SKM-1 (cell line): ENCODE measurements at regions not wholly inside any gene's neighbourhood (a gene's known extent, or its start where the extent isn't known, plus 50 kb on each side); places are given as distances from the start of the nearest gene placed in this dataset.
A peak's percentile ranks its signal among the peaks of the same experiment; 100 is the strongest.

Experiments
- DNase-seq: peaks from one replicate; lab custom pipeline; 2025; ENCODE audit not compliant: unreplicated experiment; lab: John Stamatoyannopoulos, UW

GRCh38 chr1:75984781-75985180, 52.6 kb upstream of the ASB17 start:
- no peak for DNase-seq

- DNase-seq = no peak
Observed at GRCh38 chr1:75985827-75986226, 53.6 kb upstream of the ASB17 start.

GRCh38 chr1:75986478-75986877, 54.3 kb upstream of the ASB17 start:
- DNase-seq = no peak

- DNase-seq = no peak
Observed at GRCh38 chr1:75989121-75989520, 56.9 kb upstream of the ASB17 start.

- no peak for DNase-seq
Observed at GRCh38 chr1:75990686-75991085, 58.5 kb upstream of the ASB17 start.

- DNase-seq = peak; percentile 14
Observed at GRCh38 chr1:75991497-75992114, 59.4 kb upstream of the ASB17 start.

GRCh38 chr1:75992312-75992711, 60.1 kb upstream of the ASB17 start:
- DNase-seq = no peak

- no peak for DNase-seq
Observed at GRCh38 chr1:75993661-75994060, 61.5 kb upstream of the ASB17 start.

GRCh38 chr1:75996196-75996595, 64.0 kb upstream of the ASB17 start:
- DNase-seq = no peak

GRCh38 chr1:75999034-75999433, 66.8 kb upstream of the ASB17 start:
- DNase-seq = no peak

GRCh38 chr1:76003946-76004345, 70.6 kb upstream of the ST6GALNAC3 start:
- no peak for DNase-seq

GRCh38 chr1:76005765-76006164, 68.8 kb upstream of the ST6GALNAC3 start:
- no peak for DNase-seq

GRCh38 chr1:76006234-76006633, 68.3 kb upstream of the ST6GALNAC3 start:
- no peak for DNase-seq

- no peak for DNase-seq
Observed at GRCh38 chr1:76010802-76011201, 63.7 kb upstream of the ST6GALNAC3 start.

- DNase-seq = no peak
Observed at GRCh38 chr1:76012341-76013205, 62.0 kb upstream of the ST6GALNAC3 start.

GRCh38 chr1:76013206-76013581, 61.4 kb upstream of the ST6GALNAC3 start:
- DNase-seq = no peak

- DNase-seq = no peak
Observed at GRCh38 chr1:76015478-76016103, 59.0 kb upstream of the ST6GALNAC3 start.

- DNase-seq = no peak
Observed at GRCh38 chr1:76018045-76018444, 56.5 kb upstream of the ST6GALNAC3 start.

GRCh38 chr1:76021846-76022245, 52.7 kb upstream of the ST6GALNAC3 start:
- no peak for DNase-seq

GRCh38 chr1:76023669-76024435, 50.7 kb upstream of the ST6GALNAC3 start:
- DNase-seq = no peak
